Thyroid gland (tissue), 4 donors: ENCODE measurements at regions not wholly inside any gene's neighbourhood (a gene's known extent, or its start where the extent isn't known, plus 50 kb on each side); places are given as distances from the start of the nearest gene placed in this dataset.
"Not testable (repeated sequence)": the region's sequence is repeated elsewhere in the genome, so short reads cannot be mapped to it uniquely, and the experiment has no call there.

ENCODE experiments used
- DNase-seq, 2 donors: peaks; one replicate each; pipeline ENCODE4 v3.0.0-alpha.2; 2019
- H3K27ac ChIP-seq, 3 donors: fragments of 200-600 bp; sonication (generic); 1 replicate in 2 of 3; 2 replicates in 1 of 3; pipeline ENCODE4 v1.5.1; 2016 to 2019; ENCODE audit warnings: mild to moderate bottlenecking in 1 of 3, moderate library complexity in 1 of 3
- H3K27me3 ChIP-seq: fragments of 200-600 bp; sonication (generic); one replicate; pipeline ENCODE4 v1.5.1; 2019
- H3K36me3 ChIP-seq, 2 donors: fragments of 200-600 bp; sonication (generic); one replicate each; pipeline ENCODE4 v1.5.1; 2016 to 2019
- H3K4me1 ChIP-seq, 2 donors: fragments of 200-600 bp; sonication (generic); one replicate each; pipeline ENCODE4 v1.5.1; 2017 to 2019
- H3K4me3 ChIP-seq, 3 donors: fragments of 200-600 bp; sonication (generic); replicated peaks in 1 of 3; 1 replicate in 2 of 3; 2 replicates in 1 of 3; pipeline ENCODE4 v1.5.1; 2016; ENCODE audit warnings: mild to moderate bottlenecking in 1 of 3
- H3K9me3 ChIP-seq: fragments of 200-600 bp; sonication (generic); one replicate; pipeline ENCODE4 v1.5.1; 2017
- CTCF ChIP-seq, 6 experiments: fragments of 200-600 bp in 3 of 6; fragments of 450-650 bp in 3 of 6; sonication (generic) in 3 of 6; IDR thresholded peaks; one replicate each; pipeline ENCODE4 v1.5.1; 2016 to 2019; ENCODE audit warnings: antibody characterized with exemption in 6 of 6, mild to moderate bottlenecking in 2 of 6, inconsistent platforms in 1 of 6, moderate library complexity in 1 of 6
- POLR2A ChIP-seq, 2 donors: fragments of 450-650 bp; IDR thresholded peaks; one replicate each; pipeline ENCODE4 v1.6.1; 2017; ENCODE audit warnings: antibody characterized with exemption in 2 of 2, mild to moderate bottlenecking in 2 of 2, moderate library complexity in 1 of 2
- WGBS, 2 donors: methylation state at CpG; one replicate each; pipeline ENCODE4 v1.1.5; 2017; 5-methylcytosine and 5-hydroxymethylcytosine counted together
- intact Hi-C: fragments of 100-400 bp; cut with DNase I; formaldehyde crosslinking; loops from one replicate; pipeline ENCODE4 v1.15.1; 2023

GRCh38 chr6:169917153-169917552 is 165.7 kb downstream of the ERMARD start:
- H3K4me1 ChIP-seq, result no peaks in the 10 kb centered on the region
- intact Hi-C loops, result no loop called here
- no peaks in the 10 kb centered on the region for H3K27me3 ChIP-seq
- TF ChIP-seq CTCF (IDR thresholded peaks at IDR 0.05), result no peak
- no peak for TF ChIP-seq POLR2A (IDR thresholded peaks at IDR 0.05)
- no peaks in the 10 kb centered on the region for H3K9me3 ChIP-seq
- H3K27ac ChIP-seq, result no peak overlapping the region
- DNase-seq, result no peak
- WGBS, 2 donors, result 92 to 93% methylated on average over 3 of the region's 3 CpGs
- H3K4me3 ChIP-seq, result no peak overlapping the region
- H3K36me3 ChIP-seq, result no peaks in the 10 kb centered on the region

- Histone ChIP-seq H3K36me3 (no peaks in the 10 kb centered on the region), H3K9me3 (no peaks in the 10 kb centered on the region), H3K4me1 (no peaks in the 10 kb centered on the region), H3K27me3 (no peaks in the 10 kb centered on the region), H3K27ac (no peak overlapping the region), H3K4me3 (no peak overlapping the region)
- intact Hi-C loops, result no loop called here
- no peak for TF ChIP-seq CTCF (IDR thresholded peaks at IDR 0.05)
- TF ChIP-seq POLR2A (IDR thresholded peaks at IDR 0.05), result no peak
- 78 to 79% methylated on average over 19 to 22 of the region's 22 CpGs for WGBS, 2 donors
- DNase-seq, result no peak
These were observed 164.5 kb downstream of the ERMARD start for GRCh38 chr6:169915769-169916550.

GRCh38 chr6:169913745-169914144 is 162.3 kb downstream of the ERMARD start:
- 91 to 96% methylated on average over 3 of the region's 3 CpGs for WGBS, 2 donors
- H3K9me3 ChIP-seq, H3K4me3 ChIP-seq, intact Hi-C loops, H3K27ac ChIP-seq, H3K27me3 ChIP-seq, H3K36me3 ChIP-seq, DNase-seq, H3K4me1 ChIP-seq: not testable (repeated sequence)

- DNase-seq, result no peak
- intact Hi-C loops, result no loop called here
- H3K4me1 ChIP-seq, result no peaks in the 10 kb centered on the region
- H3K9me3 ChIP-seq, result no peaks in the 10 kb centered on the region
- no peak overlapping the region for H3K4me3 ChIP-seq
- TF ChIP-seq POLR2A (IDR thresholded peaks at IDR 0.05), result no peak
- H3K36me3 ChIP-seq, result no peaks in the 10 kb centered on the region
- no peak overlapping the region for H3K27ac ChIP-seq
- WGBS, 2 donors, result 81 to 85% methylated on average over 4 of the region's 4 CpGs
- H3K27me3 ChIP-seq, result no peaks in the 10 kb centered on the region
These were observed 161.7 kb downstream of the ERMARD start for GRCh38 chr6:169913096-169913638.

- DNase-seq, result no peak
- TF ChIP-seq CTCF (IDR thresholded peaks at IDR 0.05), result no peak
- no peak for TF ChIP-seq POLR2A (IDR thresholded peaks at IDR 0.05)
- Histone ChIP-seq H3K27ac (no peak overlapping the region), H3K4me1 (no peaks in the 10 kb centered on the region), H3K4me3 (no peak overlapping the region), H3K36me3 (no peaks in the 10 kb centered on the region), H3K9me3 (no peaks in the 10 kb centered on the region), H3K27me3 (no peaks in the 10 kb centered on the region)
- WGBS, 2 donors, result 82 to 87% methylated on average over 20 to 21 of the region's 21 CpGs
- intact Hi-C loops, result no loop called here
These were observed 161.1 kb downstream of the ERMARD start for GRCh38 chr6:169912266-169913095.
